Gastrocnemius medialis (tissue), 4 donors: ENCODE measurements at regions not wholly inside any gene's neighbourhood (a gene's known extent, or its start where the extent isn't known, plus 50 kb on each side); places are given as distances from the start of the nearest gene placed in this dataset.

Source experiments
- CTCF ChIP-seq, 5 experiments: fragments of 450-650 bp in 3 of 5; fragments of 200-600 bp in 2 of 5; sonication (generic) in 2 of 5; IDR thresholded peaks in 4 of 5; conservative IDR thresholded peaks in 1 of 5; 1 replicate in 4 of 5; 2 replicates in 1 of 5; pipeline ENCODE4 v1.5.1; 2016 to 2019; ENCODE audit warnings: antibody characterized with exemption in 5 of 5, mild to moderate bottlenecking in 3 of 5, moderate library complexity in 3 of 5
- POLR2A ChIP-seq, 2 donors: fragments of 450-650 bp; IDR thresholded peaks; one replicate each; pipeline ENCODE4 v1.6.1; 2017; ENCODE audit warnings: antibody characterized with exemption in 2 of 2, mild to moderate bottlenecking in 2 of 2, moderate library complexity in 2 of 2

DNA sequence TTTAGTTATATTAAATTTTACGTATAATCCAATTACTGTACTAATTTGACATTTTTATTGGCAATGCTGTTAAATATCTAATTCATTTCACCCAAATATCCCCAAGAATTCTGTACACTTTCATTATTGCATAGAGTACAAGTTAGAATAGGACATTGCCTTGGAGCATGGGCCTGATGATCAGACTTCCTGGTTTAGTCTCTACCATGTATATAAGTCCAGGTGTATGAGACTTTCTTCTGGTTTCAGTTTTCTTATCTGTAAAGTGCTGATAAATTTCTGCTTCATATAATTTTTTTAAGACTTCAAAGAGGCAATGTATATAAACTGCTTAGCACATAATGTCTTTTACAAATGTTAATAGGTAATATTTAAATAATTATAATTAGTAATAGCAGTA, 179.4 kb downstream of the KLF12 start:
- no peak for TF ChIP-seq CTCF (IDR thresholded peaks at IDR 0.05 in 4 of 5, conservative IDR thresholded peaks at IDR 0.05 in 1 of 5)
- TF ChIP-seq POLR2A (IDR thresholded peaks at IDR 0.05): no peak
